HepG2 (cell line): ENCODE measurements at regions not wholly inside any gene's neighbourhood (a gene's known extent, or its start where the extent isn't known, plus 50 kb on each side); places are given as distances from the start of the nearest gene placed in this dataset.

Experiments used
- ATAC-seq: fragments of 200-7000 bp; cut with Tn5 transposase; 3 replicates; pipeline ENCODE4 v1.9.1; 2020; ENCODE audit warnings: mild to moderate bottlenecking, moderate library complexity
- BruUV-seq: library from RNA; stranded (reverse); fragments of 400-500 nt; replicated peaks from 2 replicates; lab custom pipeline; 2021; lab: Mats Ljungman, UMichigan
- CTCF ChIA-PET: fragments of 300-600 bp; formaldehyde crosslinking; extraction: SDS; loops from one replicate; lab custom pipeline; 2021; ENCODE audit warnings: low total read pairs, inconsistent platforms, low intra/inter-chr PET ratio; lab: Yijun Ruan, JAX
- POLR2A ChIA-PET: fragments of 350-600 bp; sonication (Branson Sonifier 250); formaldehyde crosslinking; loops from one replicate; lab custom pipeline; 2020; ENCODE audit warnings: antibody characterized with exemption, inconsistent platforms; lab: Yijun Ruan, JAX
- DNase-seq: peaks from one replicate; pipeline ENCODE4 v3.0.0-alpha.2; 2015; ENCODE audit warnings: low spot score
- FAIRE-seq: peaks from 3 replicates; lab custom pipeline; 2011; peaks lifted over from hg19 to GRCh38; lab: Jason Lieb, UNC
- H2AFZ ChIP-seq: one replicate; pipeline ENCODE4 v1.6.1; 2011; ENCODE audit warnings: low read length, inconsistent platforms
- H3K27ac ChIP-seq: fragments of 300-600 bp; 3 replicates; pipeline ENCODE4 v1.8.0; 2011; ENCODE audit warnings: mixed run types, mild to moderate bottlenecking, mixed read lengths, low read length, inconsistent platforms; ENCODE audit not compliant: insufficient read depth; ENCODE audit errors: extremely low read length
- H3K27me3 ChIP-seq, 2 experiments: fragments of 200-600 bp in 1 of 2; 2 replicates in 1 of 2; 3 replicates in 1 of 2; pipeline versions ENCODE4 v1.6.0 to v1.8.0; 2011; ENCODE audit warnings: low read length in 2 of 2, mild to moderate bottlenecking in 2 of 2, moderate library complexity in 2 of 2, inconsistent platforms in 1 of 2; ENCODE audit not compliant: insufficient read depth in 2 of 2, control insufficient read depth in 1 of 2
- H3K36me3 ChIP-seq, 2 experiments: fragments of 200-600 bp in 1 of 2; replicated peaks in 1 of 2; 2 replicates in 1 of 2; 3 replicates in 1 of 2; pipeline versions ENCODE4 v1.5.1 to v1.8.0; 2011; ENCODE audit warnings: low read length in 2 of 2, inconsistent platforms in 1 of 2; ENCODE audit not compliant: insufficient read depth in 2 of 2, control insufficient read depth in 1 of 2
- H3K4me1 ChIP-seq: 2 replicates; pipeline ENCODE4 v1.5.1; 2012; ENCODE audit warnings: low read length, inconsistent platforms; ENCODE audit not compliant: insufficient read depth
- H3K4me2 ChIP-seq: 2 replicates; pipeline ENCODE4 v1.6.0; 2011; ENCODE audit warnings: low read depth, low read length, inconsistent platforms
- H3K4me3 ChIP-seq, 3 experiments: fragments of 200-600 bp in 1 of 3; sonication (generic), shearing (Covaris generic) in 1 of 3; replicated peaks in 1 of 3; 2 replicates each; pipeline ENCODE4 v1.5.1; 2011 to 2016; ENCODE audit warnings: low read length in 3 of 3, inconsistent platforms in 2 of 3, low read depth in 2 of 3, mild to moderate bottlenecking in 2 of 3, control low read depth in 1 of 3, mixed read lengths in 1 of 3; ENCODE audit not compliant: insufficient read depth in 1 of 3
- H3K79me2 ChIP-seq: one replicate; pipeline ENCODE4 v1.6.1; 2011; ENCODE audit warnings: low read length, inconsistent platforms; ENCODE audit not compliant: insufficient read depth
- H3K9ac ChIP-seq: 2 replicates; pipeline ENCODE4 v1.6.0; 2011; ENCODE audit warnings: mild to moderate bottlenecking, low read depth, low read length, inconsistent platforms; ENCODE audit not compliant: insufficient read depth
- H3K9me3 ChIP-seq: 2 replicates; pipeline ENCODE4 v1.5.1; 2012; ENCODE audit warnings: mild to moderate bottlenecking, low read length
- H4K20me1 ChIP-seq: 2 replicates; pipeline ENCODE4 v1.6.0; 2011; ENCODE audit warnings: inconsistent platforms, mild to moderate bottlenecking, low read length, moderate library complexity; ENCODE audit not compliant: insufficient read depth
- ARHGAP35 ChIP-seq: sonication (generic); formaldehyde crosslinking; IDR thresholded peaks from 2 replicates; pipeline ENCODE4 v1.9.0; 2022; ENCODE audit warnings: mild to moderate bottlenecking, inconsistent platforms, moderate library complexity, missing genetic modification reagents, borderline replicate concordance
- CENPBD1 ChIP-seq: sonication (generic); formaldehyde crosslinking; IDR thresholded peaks from 2 replicates; pipeline ENCODE4 v1.8.0; 2022; ENCODE audit warnings: missing genetic modification reagents, low read depth, mild to moderate bottlenecking, borderline replicate concordance
- PLSCR1 ChIP-seq: sonication (generic); formaldehyde crosslinking; IDR thresholded peaks from 2 replicates; pipeline ENCODE4 v1.5.0; 2020; ENCODE audit warnings: missing genetic modification reagents, mild to moderate bottlenecking, borderline replicate concordance
- SAP130 ChIP-seq: IDR thresholded peaks from 2 replicates; pipeline ENCODE4 v1.6.1; 2016; ENCODE audit warnings: low read depth
- TAF15 ChIP-seq: fragments of 200-400 bp; formaldehyde crosslinking; IDR thresholded peaks from one replicate; pipeline ENCODE4 v1.6.1; 2018; ENCODE audit warnings: mild to moderate bottlenecking, low read depth, low read length; ENCODE audit not compliant: poor library complexity, severe bottlenecking
- ZBTB10 ChIP-seq: sonication (generic); formaldehyde crosslinking; IDR thresholded peaks from 2 replicates; pipeline ENCODE4 v1.4.0; 2020; ENCODE audit warnings: missing genetic modification reagents, borderline replicate concordance
- ZBTB38 ChIP-seq: sonication (generic); formaldehyde crosslinking; IDR thresholded peaks from 2 replicates; pipeline ENCODE4 v1.5.1; 2020; ENCODE audit warnings: mild to moderate bottlenecking, missing genetic modification reagents
- ZFP37 ChIP-seq: sonication (generic); formaldehyde crosslinking; IDR thresholded peaks from 2 replicates; pipeline ENCODE4 v1.4.0; 2020; ENCODE audit warnings: missing genetic modification reagents, borderline replicate concordance
- ZNF24 ChIP-seq: fragments of 450-650 bp; IDR thresholded peaks from 2 replicates; pipeline ENCODE4 v1.6.1; 2017; ENCODE audit warnings: antibody characterized with exemption, mild to moderate bottlenecking
- ZNF572 ChIP-seq: sonication (generic); formaldehyde crosslinking; IDR thresholded peaks from 2 replicates; pipeline ENCODE4 v1.5.1; 2020; ENCODE audit warnings: mild to moderate bottlenecking, missing genetic modification reagents
- ZNF704 ChIP-seq: sonication (generic); formaldehyde crosslinking; IDR thresholded peaks from 2 replicates; pipeline ENCODE4 v1.8.1; 2023; ENCODE audit warnings: mild to moderate bottlenecking, inconsistent platforms, moderate library complexity, missing genetic modification reagents, borderline replicate concordance
- ZNF841 ChIP-seq: sonication (generic); formaldehyde crosslinking; IDR thresholded peaks from 2 replicates; pipeline ENCODE4 v1.8.1; 2023; ENCODE audit warnings: missing genetic modification reagents, borderline replicate concordance
- WGBS: methylation state at CpG from one replicate; pipeline ENCODE4 v1.1.6; 2017; ENCODE audit warnings: low lambda C conversion rate; 5-methylcytosine and 5-hydroxymethylcytosine counted together
- in situ Hi-C: cut with HindIII; loops from 2 replicates; pipeline ENCODE4 v1.10.0; 2017; ENCODE audit warnings: low pct_unique_long_range_greater_than_20kb; ENCODE audit not compliant: extremely low pct_ligation_motif_present
- intact Hi-C: fragments of 100-400 bp; cut with micrococcal nuclease; formaldehyde crosslinking; loops from one replicate; pipeline ENCODE4 v1.10.0; 2022; ENCODE audit not compliant: unreplicated experiment

GRCh38 chr14:65993996-65994395 lies 492.2 kb upstream of the CCDC196 start:
- ATAC-seq, result no peak
- in situ Hi-C loops, result no loop called here
- 2% methylated on average over 5 of the region's 5 CpGs for WGBS

More at GRCh38 chr14:65993996-65994395, 492.2 kb upstream of the CCDC196 start:
- ChIA-PET CTCF (no interaction called here), POLR2A (no interaction called here)
- H4K20me1 ChIP-seq, result no peaks in the 10 kb centered on the region
- no peak for TF ChIP-seq ZNF572 (CRISPR knock-in tag)
- TF ChIP-seq ZBTB10 (CRISPR knock-in tag), result no peak
- TF ChIP-seq PLSCR1 (CRISPR knock-in tag), result no peak
- no peak for TF ChIP-seq CENPBD1 (CRISPR knock-in tag)
- TF ChIP-seq ZFP37, result no peak
- no peak for TF ChIP-seq ZNF24
- TF ChIP-seq ARHGAP35, result no peak
- TF ChIP-seq ZNF841 (CRISPR knock-in tag), result no peak
- TF ChIP-seq SAP130 (CRISPR knock-in tag), result no peak
- TF ChIP-seq TAF15, result no peak
- no peak for TF ChIP-seq ZBTB38 (CRISPR knock-in tag)
- TF ChIP-seq ZNF704, result no peak
- no peak overlapping the region for H2AFZ ChIP-seq
- H3K9ac ChIP-seq, result no peak overlapping the region
- H3K9me3 ChIP-seq, result 0 out of 2 replicates have a peak, but pooled peaks cover 6% of the 10 kb centered on the region
- no peaks in the 10 kb centered on the region for H3K36me3 ChIP-seq
- no peak overlapping the region for H3K27ac ChIP-seq
- no peak overlapping the region for H3K4me3 ChIP-seq
- no peak overlapping the region for H3K4me2 ChIP-seq
- no peaks in the 10 kb centered on the region; a peak in 1 of 5 replicates for H3K27me3 ChIP-seq
- no peaks in the 10 kb centered on the region for H3K79me2 ChIP-seq
- intact Hi-C loops, result no loop called here
- DNase-seq (no peak), FAIRE-seq (no peak)
- no TSS peak for BruUV-seq
- H3K4me1 ChIP-seq, result no peaks in the 10 kb centered on the region
